H1 (cell line): ENCODE measurements at regions not wholly inside any gene's neighbourhood (a gene's known extent, or its start where the extent isn't known, plus 50 kb on each side); places are given as distances from the start of the nearest gene placed in this dataset.

ENCODE experiments used
- CTCF ChIA-PET: fragments of 300-600 bp; sonication (Branson Sonifier 250); formaldehyde crosslinking; loops from one replicate; lab custom pipeline; 2021; ENCODE audit not compliant: partially characterized antibody; lab: Charles Lee
- POLR2A ChIA-PET: fragments of 300-600 bp; sonication (Branson Sonifier 250); formaldehyde crosslinking; loops from one replicate; lab custom pipeline; 2021; ENCODE audit warnings: inconsistent platforms; ENCODE audit not compliant: partially characterized antibody; lab: Charles Lee
- DNase-seq, 2 experiments: peaks; one replicate each; pipeline versions ENCODE4 v3.0.0 to v3.0.0-alpha.2; 2010 to 2022; ENCODE audit warnings: low spot score in 2 of 2, low read depth in 1 of 2, mixed read lengths in 1 of 2
- FAIRE-seq: peaks from 2 replicates; lab custom pipeline; 2011; peaks lifted over from hg19 to GRCh38; lab: Jason Lieb, UNC
- H2AFZ ChIP-seq: 2 replicates; pipeline ENCODE4 v1.8.1; 2012; ENCODE audit warnings: low read length, inconsistent platforms
- H2AK5ac ChIP-seq: 2 replicates; pipeline ENCODE4 v1.6.1; 2013; ENCODE audit warnings: low read depth, low read length
- H2BK120ac ChIP-seq: replicated peaks from 2 replicates; pipeline ENCODE3; 2013; ENCODE audit warnings: low read depth, low read length, inconsistent platforms
- H2BK12ac ChIP-seq: 2 replicates; pipeline ENCODE4 v1.6.1; 2013; ENCODE audit warnings: low read depth, low read length
- H2BK15ac ChIP-seq: 2 replicates; pipeline ENCODE4 v1.6.1; 2013; ENCODE audit warnings: low read length
- H2BK20ac ChIP-seq: 2 replicates; pipeline ENCODE4 v1.6.1; 2013; ENCODE audit warnings: low read length
- H2BK5ac ChIP-seq: 2 replicates; pipeline ENCODE4 v1.6.1; 2013; ENCODE audit warnings: low read depth, low read length
- H3K14ac ChIP-seq: 2 replicates; pipeline ENCODE4 v1.6.1; 2013; ENCODE audit warnings: inconsistent platforms; ENCODE audit not compliant: insufficient read length
- H3K18ac ChIP-seq: 2 replicates; pipeline ENCODE4 v1.6.1; 2013; ENCODE audit warnings: low read length; ENCODE audit errors: extremely low read depth
- H3K23ac ChIP-seq: 2 replicates; pipeline ENCODE4 v1.6.1; 2013; ENCODE audit warnings: inconsistent platforms; ENCODE audit not compliant: insufficient read length
- H3K23me2 ChIP-seq: 2 replicates; pipeline ENCODE4 v1.6.1; 2013; ENCODE audit warnings: low read depth, low read length
- H3K27ac ChIP-seq: 2 replicates; pipeline ENCODE4 v1.6.1; 2011; ENCODE audit warnings: low read depth, low read length, inconsistent platforms
- H3K27me3 ChIP-seq, 4 experiments: replicated peaks in 1 of 4; 1 replicate in 1 of 4; 2 replicates in 3 of 4; pipeline versions ENCODE4 v1.6.1 to v1.8.1; 2011 to 2013; ENCODE audit warnings: low read length in 3 of 4, mild to moderate bottlenecking in 3 of 4, inconsistent platforms in 2 of 4, mixed read lengths in 2 of 4, moderate library complexity in 1 of 4; ENCODE audit not compliant: control insufficient read depth in 3 of 4, insufficient read depth in 3 of 4; ENCODE audit errors: extremely low read depth in 1 of 4
- H3K36me3 ChIP-seq, 4 experiments: 2 replicates each; pipeline versions ENCODE4 v1.6.1 to v1.8.1; 2011 to 2013; ENCODE audit warnings: mild to moderate bottlenecking in 4 of 4, low read length in 3 of 4, moderate library complexity in 2 of 4, control low read depth in 1 of 4, inconsistent platforms in 1 of 4; ENCODE audit not compliant: insufficient read depth in 4 of 4, control insufficient read depth in 2 of 4
- H3K4ac ChIP-seq: replicated peaks from 2 replicates; pipeline ENCODE3; 2013; ENCODE audit warnings: low read length, low read depth, mixed read lengths, inconsistent platforms; ENCODE audit not compliant: insufficient read length
- H3K4me1 ChIP-seq, 4 experiments: replicated peaks in 1 of 4; 1 replicate in 1 of 4; 2 replicates in 3 of 4; pipeline versions ENCODE4 v1.6.1 to v1.8.1; 2011 to 2013; ENCODE audit warnings: low read length in 3 of 4, inconsistent platforms in 2 of 4, mixed read lengths in 1 of 4; ENCODE audit not compliant: insufficient read depth in 4 of 4, control insufficient read depth in 3 of 4
- H3K4me2 ChIP-seq, 2 experiments: 2 replicates each; pipeline versions ENCODE4 v1.6.1 to v1.8.1; 2011 to 2013; ENCODE audit warnings: low read depth in 2 of 2, low read length in 2 of 2, control low read depth in 1 of 2, inconsistent platforms in 1 of 2, mild to moderate bottlenecking in 1 of 2; ENCODE audit not compliant: insufficient read depth in 1 of 2
- H3K4me3 ChIP-seq, 4 experiments: fragments of 200-600, 300-600 bp in 1 of 4; sonication (generic), shearing (Covaris generic), sonication (Bioruptor Twin) in 1 of 4; 2 replicates each; pipeline versions ENCODE4 v1.5.1 to v1.8.1; 2011 to 2016; ENCODE audit warnings: low read length in 4 of 4, low read depth in 3 of 4, control low read depth in 2 of 4, inconsistent platforms in 2 of 4, mild to moderate bottlenecking in 2 of 4, mixed read lengths in 1 of 4, moderate library complexity in 1 of 4; ENCODE audit not compliant: insufficient read depth in 2 of 4; ENCODE audit errors: extremely low read depth in 1 of 4
- H3K56ac ChIP-seq: replicated peaks from 2 replicates; pipeline ENCODE3; 2013; ENCODE audit warnings: low read depth, mild to moderate bottlenecking, mixed read lengths, low read length, inconsistent platforms; ENCODE audit not compliant: insufficient read length
- H3K79me1 ChIP-seq: 2 replicates; pipeline ENCODE4 v1.6.1; 2013; ENCODE audit warnings: low read depth, low read length, control low read depth
- H3K79me2 ChIP-seq, 2 experiments: 2 replicates each; pipeline versions ENCODE4 v1.6.1 to v1.8.1; 2012 to 2013; ENCODE audit warnings: low read length in 2 of 2, mild to moderate bottlenecking in 2 of 2, inconsistent platforms in 1 of 2; ENCODE audit not compliant: insufficient read depth in 2 of 2, control insufficient read depth in 1 of 2
- H3K9ac ChIP-seq, 4 experiments: replicated peaks in 1 of 4; 1 replicate in 1 of 4; 2 replicates in 3 of 4; pipeline versions ENCODE4 v1.6.1 to v1.8.1; 2011 to 2013; ENCODE audit warnings: low read depth in 3 of 4, low read length in 3 of 4, control low read depth in 2 of 4, mild to moderate bottlenecking in 2 of 4, moderate library complexity in 2 of 4, inconsistent platforms in 1 of 4; ENCODE audit errors: extremely low read depth in 1 of 4
- H3K9me3 ChIP-seq, 2 experiments: 2 replicates each; pipeline versions ENCODE4 v1.6.1 to v1.8.1; 2012 to 2013; ENCODE audit warnings: mild to moderate bottlenecking in 2 of 2, moderate library complexity in 2 of 2, control low read depth in 1 of 2, inconsistent platforms in 1 of 2, low read depth in 1 of 2, low read length in 1 of 2, mixed read lengths in 1 of 2; ENCODE audit not compliant: insufficient read depth in 2 of 2
- H4K20me1 ChIP-seq, 2 experiments: replicated peaks in 1 of 2; 2 replicates each; pipeline versions ENCODE3 to v1.8.1; 2011 to 2013; ENCODE audit warnings: inconsistent platforms in 2 of 2, low read length in 2 of 2, mild to moderate bottlenecking in 1 of 2; ENCODE audit not compliant: insufficient read depth in 2 of 2, control insufficient read depth in 1 of 2
- H4K5ac ChIP-seq: 2 replicates; pipeline ENCODE4 v1.6.1; 2013; ENCODE audit warnings: low read length, low read depth, mixed read lengths, inconsistent platforms; ENCODE audit not compliant: insufficient read length
- H4K8ac ChIP-seq: 2 replicates; pipeline ENCODE4 v1.8.0; 2013; ENCODE audit warnings: mild to moderate bottlenecking, moderate library complexity, low read length, inconsistent platforms; ENCODE audit not compliant: insufficient read depth; ENCODE audit errors: extremely low read depth
- H4K91ac ChIP-seq: replicated peaks from 2 replicates; pipeline ENCODE3; 2013; ENCODE audit warnings: low read length, mixed read lengths, inconsistent platforms; ENCODE audit not compliant: insufficient read length
- ASH2L ChIP-seq: fragments of 200-600, 300-600 bp; sonication (generic); IDR thresholded peaks from one replicate; pipeline ENCODE4 v1.7.1; 2017; ENCODE audit warnings: low read length
- CBX8 ChIP-seq: fragments of 300-800, 300-1000 bp; sonication (generic); IDR thresholded peaks from 2 replicates; pipeline ENCODE4 v1.7.1; 2016; ENCODE audit warnings: low read depth, low read length, borderline replicate concordance
- CREB1 ChIP-seq: IDR thresholded peaks from 2 replicates; pipeline ENCODE4 v1.6.1; 2012; ENCODE audit warnings: inconsistent platforms
- EZH2 ChIP-seq: fragments of 200-600 bp; sonication (generic); IDR thresholded peaks from 2 replicates; pipeline ENCODE4 v1.7.1; 2012; ENCODE audit warnings: low read depth, mild to moderate bottlenecking, moderate library complexity, low read length, inconsistent platforms; ENCODE audit not compliant: severe bottlenecking
- GABPA ChIP-seq: IDR thresholded peaks from 2 replicates; pipeline ENCODE4 v1.6.1; 2011; ENCODE audit warnings: mild to moderate bottlenecking, low read length, moderate library complexity, borderline replicate concordance; ENCODE audit not compliant: insufficient read depth
- HDAC6 ChIP-seq: IDR thresholded peaks from one replicate; pipeline ENCODE4 v1.7.1; 2012; ENCODE audit warnings: low read depth, mild to moderate bottlenecking, inconsistent platforms, low read length, moderate library complexity
- NANOG ChIP-seq: IDR thresholded peaks from 2 replicates; pipeline ENCODE4 v1.6.1; 2011; ENCODE audit warnings: low read length, low read depth, mild to moderate bottlenecking, inconsistent platforms; ENCODE audit not compliant: insufficient read depth, poor library complexity, severe bottlenecking
- PHF8 ChIP-seq: fragments of 200-600 bp; sonication (generic); conservative IDR thresholded peaks from 2 replicates; pipeline ENCODE4 v1.7.1; 2012; ENCODE audit warnings: low read depth, mild to moderate bottlenecking, inconsistent platforms, low read length, moderate library complexity
- POLR2AphosphoS5 ChIP-seq: IDR thresholded peaks from 2 replicates; pipeline ENCODE4 v1.6.1; 2011; ENCODE audit warnings: low read depth, low read length
- RFX5 ChIP-seq: IDR thresholded peaks from 2 replicates; pipeline ENCODE4 v1.6.1; 2011; ENCODE audit warnings: low read depth, low read length, improper control_type of control experiment, borderline replicate concordance
- SIRT6 ChIP-seq: IDR thresholded peaks from one replicate; pipeline ENCODE4 v1.7.1; 2012; ENCODE audit warnings: low read length, inconsistent platforms
- SIX5 ChIP-seq: IDR thresholded peaks from 2 replicates; pipeline ENCODE4 v1.6.1; 2011; ENCODE audit warnings: mild to moderate bottlenecking, low read depth, low read length
- SP1 ChIP-seq: IDR thresholded peaks from 2 replicates; pipeline ENCODE4 v1.6.1; 2011; ENCODE audit warnings: low read depth, low read length
- TBP ChIP-seq: IDR thresholded peaks from 2 replicates; pipeline ENCODE4 v1.6.1; 2011; ENCODE audit warnings: low read depth, low read length, improper control_type of control experiment
- TEAD4 ChIP-seq: IDR thresholded peaks from 2 replicates; pipeline ENCODE4 v1.6.1; 2012; ENCODE audit warnings: low read depth, low read length, inconsistent platforms, mixed read lengths
- WGBS, 2 experiments: shearing (Covaris generic) in 1 of 2; methylation state at CpG; one replicate each; pipeline versions ENCODE4 v1.1.6 to v1.1.7; 2013 to 2015; ENCODE audit warnings: low lambda C conversion rate in 2 of 2, mixed read lengths in 2 of 2, inconsistent platforms in 1 of 2, low coverage in 1 of 2, missing lambda C conversion rate in 1 of 2; ENCODE audit not compliant: insufficient replicate concordance in 2 of 2, insufficient coverage in 1 of 2, insufficient read length in 1 of 2; ENCODE audit errors: extremely low coverage in 1 of 2, missing lambda C conversion rate in 1 of 2; 5-methylcytosine and 5-hydroxymethylcytosine counted together
- TF ChIP-seq, protein P1 (sequence below): IDR thresholded peaks from 2 replicates; pipeline ENCODE4 v1.6.1; 2011; ENCODE audit warnings: low read depth, mild to moderate bottlenecking, low read length; ENCODE audit not compliant: insufficient read depth

DNA sequence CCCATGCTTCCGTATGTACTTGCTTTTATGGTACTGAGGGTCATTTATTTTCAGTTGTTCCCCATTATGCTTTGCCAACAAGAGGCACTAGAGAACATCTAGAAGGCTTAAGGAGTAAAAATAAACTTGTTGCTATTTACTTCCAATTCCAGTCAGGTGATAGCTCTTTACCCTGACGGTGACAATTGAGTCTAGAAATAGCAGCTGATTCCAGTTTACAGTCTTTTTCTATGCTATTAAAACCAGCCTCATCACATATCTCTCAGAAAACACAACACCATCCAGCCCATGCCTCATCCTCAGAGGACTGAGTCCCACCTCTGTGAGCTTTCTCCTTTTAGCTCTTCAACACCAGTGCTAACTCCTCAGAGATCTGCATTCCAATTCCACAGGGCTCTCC, 327.0 kb downstream of the GPD2 start:
- no peaks in the 10 kb centered on the region for H3K79me1 ChIP-seq
- H3K14ac ChIP-seq, result no peak overlapping the region
- H4K8ac ChIP-seq, result no peak overlapping the region
- H3K9ac ChIP-seq, result no peak overlapping the region
- ChIA-PET CTCF (no interaction called here), POLR2A (no interaction called here)
- no peaks in the 10 kb centered on the region for H3K36me3 ChIP-seq
- no peak overlapping the region for H2BK12ac ChIP-seq
- no peak overlapping the region for H4K91ac ChIP-seq
- H3K27me3 ChIP-seq, result no peaks in the 10 kb centered on the region
- no peaks in the 10 kb centered on the region for H4K20me1 ChIP-seq
- H3K9me3 ChIP-seq, result no peaks in the 10 kb centered on the region
- no peak overlapping the region for H4K5ac ChIP-seq
- H2BK5ac ChIP-seq, result no peak overlapping the region
- H3K56ac ChIP-seq, result no peak overlapping the region
- H3K18ac ChIP-seq, result no peak overlapping the region
- FAIRE-seq (no peak), DNase-seq (no peak)
- H3K4me2 ChIP-seq, result no peak overlapping the region
- 0 out of 2 replicates have a peak overlapping the region, but pooled peaks have one; percentile 58 for H2AFZ ChIP-seq
- WGBS, 2 experiments, result 88% methylated on average over 2 of the region's 2 CpGs; no CpG with 5 or more reads in 1 of the 2 experiments
- no peaks in the 10 kb centered on the region for H3K4me1 ChIP-seq
- H3K27ac ChIP-seq, result no peak overlapping the region
- no peak overlapping the region for H3K23ac ChIP-seq
- no peak overlapping the region for H2BK15ac ChIP-seq
- no peak overlapping the region for H3K4ac ChIP-seq
- H3K4me3 ChIP-seq, result no peak overlapping the region
- H3K79me2 ChIP-seq, result no peaks in the 10 kb centered on the region
- H2AK5ac ChIP-seq, result no peak overlapping the region
- no peak overlapping the region for H2BK20ac ChIP-seq
- no peaks in the 10 kb centered on the region for H3K23me2 ChIP-seq
- H2BK120ac ChIP-seq, result no peak overlapping the region
- TF ChIP-seq POLR2AphosphoS5, result no peak
- TF ChIP-seq EZH2, result no peak
- TF ChIP-seq NANOG, result no peak
- no peak for TF ChIP-seq RFX5
- TF ChIP-seq SP1, result no peak
- TF ChIP-seq ASH2L, result no peak
- TF ChIP-seq CBX8, result no peak
- TF ChIP-seq PHF8, result no peak
- TF ChIP-seq TBP, result no peak
- no peak for TF ChIP-seq CREB1
- TF ChIP-seq, protein P1, sequence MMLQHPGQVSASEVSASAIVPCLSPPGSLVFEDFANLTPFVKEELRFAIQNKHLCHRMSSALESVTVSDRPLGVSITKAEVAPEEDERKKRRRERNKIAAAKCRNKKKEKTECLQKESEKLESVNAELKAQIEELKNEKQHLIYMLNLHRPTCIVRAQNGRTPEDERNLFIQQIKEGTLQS, result no peak
- no peak for TF ChIP-seq SIRT6
- no peak for TF ChIP-seq HDAC6
- TF ChIP-seq GABPA, result no peak
- no peak for TF ChIP-seq TEAD4
- TF ChIP-seq SIX5, result no peak
